ENCODE measurements at regions not wholly inside any gene's neighbourhood (a gene's known extent, or its start where the extent isn't known, plus 50 kb on each side); places are given as distances from the start of the nearest gene placed in this dataset.
"Not testable (repeated sequence)": the region's sequence is repeated elsewhere in the genome, so short reads cannot be mapped to it uniquely, and the experiment has no call there.

- H3K9me3 ChIP-seq (ENCODE audit: control insufficient read depth in 4 of 4, low read length in 3 of 4); H3K27me3 ChIP-seq (ENCODE audit: control insufficient read depth in 4 of 4, insufficient read depth in 4 of 4, low read length in 3 of 4); H3K4me3 ChIP-seq (ENCODE audit: low read depth in 1 of 3, low read length in 3 of 3); H3K27ac ChIP-seq (ENCODE audit: low read depth in 1 of 2, low read length in 2 of 2); H3K9ac ChIP-seq (ENCODE audit: low read depth in 1 of 2, low read length in 2 of 2); H3K36me3 ChIP-seq (ENCODE audit: control insufficient read depth in 4 of 4, insufficient read depth in 3 of 4, low read depth in 1 of 4, low read length in 3 of 4); DNase-seq (ENCODE audit: low spot score): not testable (repeated sequence)
- H3K4me1 ChIP-seq (ENCODE audit: control insufficient read depth in 4 of 4, insufficient read depth in 4 of 4, low read length in 3 of 4) = peaks cover 5 to 23% (median 15%) of the 10 kb centered on the region in 4 donors
- 98% methylated on average over 30 of the region's 30 CpGs for WGBS
Measured at GRCh38 chr3:8440142-8440541, 61.5 kb upstream of the LMCD1 start.

- 53% methylated on average over 8 of the region's 8 CpGs for WGBS
Measured at GRCh38 chr3:8441969-8442559, 59.6 kb upstream of the LMCD1 start.

More at GRCh38 chr3:8441969-8442559, 59.6 kb upstream of the LMCD1 start:
- DNase-seq (ENCODE audit: low spot score) = no peak
- no peaks in the 10 kb centered on the region for H3K9me3 ChIP-seq (ENCODE audit: control insufficient read depth in 4 of 4, low read length in 3 of 4)
- TF ChIP-seq NR2F2 (IDR thresholded peaks at IDR 0.05) (no peak), FOXA2 (IDR thresholded peaks at IDR 0.05) (no peak), HNF4G (IDR thresholded peaks at IDR 0.05) (no peak), CTCF (IDR thresholded peaks at IDR 0.05; ENCODE audit: low read depth, low read length, missing input control) (peak; percentile 78), TAF1 (conservative IDR thresholded peaks at IDR 0.05) (no peak), MAX (IDR thresholded peaks at IDR 0.05) (no peak), RAD21 (IDR thresholded peaks at IDR 0.05) (peak; percentile 91 to 94), JUND (IDR thresholded peaks at IDR 0.05) (no peak), ZBTB33 (IDR thresholded peaks at IDR 0.05) (no peak), EGR1 (IDR thresholded peaks at IDR 0.05; ENCODE audit: low read depth in 2 of 2) (no peak), YY1 (IDR thresholded peaks at IDR 0.05) (no peak), SP1 (IDR thresholded peaks at IDR 0.05) (no peak), GABPA (IDR thresholded peaks at IDR 0.05 in 1 of 2, conservative IDR thresholded peaks at IDR 0.05 in 1 of 2) (no peak), FOXA1 (IDR thresholded peaks at IDR 0.05) (no peak), REST (IDR thresholded peaks at IDR 0.05) (peak; percentile 41), HNF4A (conservative IDR thresholded peaks at IDR 0.05) (no peak), RXRA (IDR thresholded peaks at IDR 0.05) (peak in 1 of 2 donors; percentile 2)
- H3K27me3 ChIP-seq (ENCODE audit: control insufficient read depth in 4 of 4, insufficient read depth in 4 of 4, low read length in 3 of 4) = no peaks in the 10 kb centered on the region
- H3K36me3 ChIP-seq (ENCODE audit: control insufficient read depth in 4 of 4, insufficient read depth in 3 of 4, low read depth in 1 of 4, low read length in 3 of 4) = no peaks in the 10 kb centered on the region
- H3K4me1 ChIP-seq (ENCODE audit: control insufficient read depth in 4 of 4, insufficient read depth in 4 of 4, low read length in 3 of 4) = peaks cover 5 to 23% (median 15%) of the 10 kb centered on the region in 4 donors
- H3K9ac ChIP-seq (ENCODE audit: low read depth in 1 of 2, low read length in 2 of 2) = no peak overlapping the region
- H3K27ac ChIP-seq (ENCODE audit: low read depth in 1 of 2, low read length in 2 of 2) = no peak overlapping the region
- no peak overlapping the region for H3K4me3 ChIP-seq (ENCODE audit: low read depth in 1 of 3, low read length in 3 of 3)
